Mesenchymal stem cell (in vitro differentiated cells and primary cell): ENCODE measurements at regions not wholly inside any gene's neighbourhood (a gene's known extent, or its start where the extent isn't known, plus 50 kb on each side); places are given as distances from the start of the nearest gene placed in this dataset.
A peak's percentile ranks its signal among the peaks of the same experiment; 100 is the strongest.

ENCODE experiments used
- DNase-seq: peaks from one replicate; pipeline ENCODE4 v3.0.0-alpha.2; 2013
- H2AFZ ChIP-seq: one replicate; pipeline ENCODE4 v1.6.1; 2013; ENCODE audit warnings: low read depth, mild to moderate bottlenecking, control low read depth, inconsistent platforms, low read length, moderate library complexity
- H2AK5ac ChIP-seq: 2 replicates; pipeline ENCODE4 v1.6.1; 2013; ENCODE audit warnings: low read length, moderate library complexity, mild to moderate bottlenecking, inconsistent platforms; ENCODE audit not compliant: severe bottlenecking
- H2BK120ac ChIP-seq: one replicate; pipeline ENCODE4 v1.6.1; 2013; ENCODE audit warnings: low read depth, mild to moderate bottlenecking, inconsistent platforms, low read length, moderate library complexity
- H2BK12ac ChIP-seq, 2 experiments: one replicate each; pipeline ENCODE4 v1.6.1; 2013; ENCODE audit warnings: inconsistent platforms in 2 of 2, low read length in 2 of 2, mild to moderate bottlenecking in 2 of 2, moderate library complexity in 2 of 2, control low read depth in 1 of 2
- H2BK15ac ChIP-seq: one replicate; pipeline ENCODE4 v1.6.1; 2013; ENCODE audit warnings: mild to moderate bottlenecking, low read depth, inconsistent platforms; ENCODE audit not compliant: poor library complexity, severe bottlenecking
- H2BK5ac ChIP-seq: 2 replicates; pipeline ENCODE4 v1.6.1; 2013; ENCODE audit warnings: low read depth, mild to moderate bottlenecking, low read length, control low read depth, inconsistent platforms; ENCODE audit not compliant: poor library complexity, severe bottlenecking
- H3K14ac ChIP-seq, 2 experiments: one replicate each; pipeline ENCODE4 v1.6.1; 2013; ENCODE audit warnings: inconsistent platforms in 2 of 2, low read length in 2 of 2, control low read depth in 1 of 2, mild to moderate bottlenecking in 1 of 2, moderate library complexity in 1 of 2
- H3K18ac ChIP-seq, 2 experiments: one replicate each; pipeline ENCODE4 v1.6.1; 2013; ENCODE audit warnings: inconsistent platforms in 2 of 2, low read length in 2 of 2, control low read depth in 1 of 2, low read depth in 1 of 2, mild to moderate bottlenecking in 1 of 2
- H3K23ac ChIP-seq, 2 experiments: one replicate each; pipeline ENCODE4 v1.6.1; 2013; ENCODE audit warnings: inconsistent platforms in 2 of 2, low read length in 2 of 2, mild to moderate bottlenecking in 2 of 2, moderate library complexity in 2 of 2, control low read depth in 1 of 2
- H3K27ac ChIP-seq: 2 replicates; pipeline ENCODE4 v1.5.1; 2013; ENCODE audit warnings: mild to moderate bottlenecking, moderate library complexity, low read length, control low read depth, inconsistent platforms; ENCODE audit not compliant: poor library complexity, severe bottlenecking
- H3K27me3 ChIP-seq, 2 experiments: 2 replicates each; pipeline versions ENCODE4 v1.6.1 to v1.7.0; 2013; ENCODE audit warnings: low read length in 2 of 2, mild to moderate bottlenecking in 2 of 2, moderate library complexity in 2 of 2, control low read depth in 1 of 2, inconsistent platforms in 1 of 2; ENCODE audit not compliant: control insufficient read depth in 1 of 2, insufficient read depth in 1 of 2
- H3K36me3 ChIP-seq, 2 experiments: 2 replicates each; pipeline versions ENCODE4 v1.6.1 to v1.7.0; 2013; ENCODE audit warnings: low read length in 2 of 2, control low read depth in 1 of 2, inconsistent platforms in 1 of 2, low read depth in 1 of 2, mild to moderate bottlenecking in 1 of 2; ENCODE audit not compliant: insufficient read depth in 2 of 2, control insufficient read depth in 1 of 2
- H3K4ac ChIP-seq, 2 experiments: one replicate each; pipeline ENCODE4 v1.6.1; 2013; ENCODE audit warnings: inconsistent platforms in 2 of 2, low read length in 2 of 2, mild to moderate bottlenecking in 2 of 2, moderate library complexity in 2 of 2, control low read depth in 1 of 2, low read depth in 1 of 2
- H3K4me1 ChIP-seq: 2 replicates; pipeline ENCODE4 v1.6.1; 2013; ENCODE audit warnings: low read depth, low read length, control low read depth; ENCODE audit not compliant: control insufficient read depth, insufficient read depth
- H3K4me2 ChIP-seq: 2 replicates; pipeline ENCODE4 v1.6.1; 2013; ENCODE audit warnings: low read length, mild to moderate bottlenecking, inconsistent platforms; ENCODE audit not compliant: poor library complexity, severe bottlenecking
- H3K4me3 ChIP-seq, 2 experiments: 2 replicates each; pipeline versions ENCODE4 v1.5.1 to v1.7.0; 2013; ENCODE audit warnings: low read length in 2 of 2, mild to moderate bottlenecking in 2 of 2, control low read depth in 1 of 2, low read depth in 1 of 2; ENCODE audit not compliant: insufficient read depth in 1 of 2
- H3K79me1 ChIP-seq: replicated peaks from 2 replicates; pipeline ENCODE4 v1.6.1; 2013; ENCODE audit warnings: mild to moderate bottlenecking, control low read depth, low read length, inconsistent platforms; ENCODE audit not compliant: poor library complexity, severe bottlenecking
- H3K9ac ChIP-seq: 2 replicates; pipeline ENCODE4 v1.7.0; 2013; ENCODE audit warnings: mild to moderate bottlenecking, low read length, moderate library complexity
- H3K9me3 ChIP-seq: 2 replicates; pipeline ENCODE4 v1.7.0; 2013; ENCODE audit warnings: mild to moderate bottlenecking, low read length; ENCODE audit not compliant: control insufficient read depth
- H4K8ac ChIP-seq: one replicate; pipeline ENCODE4 v1.6.1; 2013; ENCODE audit warnings: inconsistent platforms, mild to moderate bottlenecking, low read length, moderate library complexity
- H4K91ac ChIP-seq: one replicate; pipeline ENCODE4 v1.6.1; 2013; ENCODE audit warnings: mild to moderate bottlenecking, low read length, inconsistent platforms
- WGBS: methylation state at CpG from one replicate; pipeline ENCODE4 v1.1.7; 2013; ENCODE audit warnings: mixed read lengths; 5-methylcytosine and 5-hydroxymethylcytosine counted together

DNA sequence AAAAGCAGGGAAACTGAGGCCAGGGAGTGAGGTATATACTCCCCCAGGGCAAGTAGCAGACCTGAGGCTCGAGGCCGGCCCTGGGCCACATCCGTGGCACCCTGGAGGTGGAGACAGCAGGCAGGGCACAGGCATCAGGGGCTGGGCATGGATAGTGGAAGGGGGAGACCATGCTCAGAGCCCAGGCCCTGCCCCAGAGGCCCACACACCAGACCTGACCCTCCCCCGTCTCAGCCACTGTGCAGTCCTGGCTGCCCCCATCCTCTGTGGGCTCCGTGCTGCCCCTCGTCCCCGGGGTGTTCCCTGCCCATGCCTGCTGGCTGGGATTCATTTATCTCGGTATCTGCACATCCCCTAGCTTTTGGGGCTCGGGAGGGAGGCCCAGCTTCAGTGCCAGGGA lies 103.1 kb upstream of the NKX1-1 start:
- Histone ChIP-seq H3K4me1 (peaks cover 8% of the 10 kb centered on the region), H2AK5ac (no peak overlapping the region), H3K4me3 (no peak overlapping the region), H3K36me3 (no peaks in the 10 kb centered on the region), H3K4me2 (no peak overlapping the region), H4K91ac (no peak overlapping the region), H3K27me3 (peaks cover 40 to 82% of the 10 kb centered on the region in 2 experiments), H3K4ac (no peak overlapping the region), H3K9me3 (peaks cover under 1% of the 10 kb centered on the region), H2AFZ (peak overlapping the region; percentile 10), H2BK12ac (no peak overlapping the region), H2BK120ac (no peak overlapping the region), H3K18ac (no peak overlapping the region), H4K8ac (no peak overlapping the region), H2BK5ac (no peak overlapping the region), H3K9ac (no peak overlapping the region), H3K14ac (no peak overlapping the region), H3K23ac (no peak overlapping the region), H3K27ac (no peak overlapping the region), H3K79me1 (no peaks in the 10 kb centered on the region), H2BK15ac (no peak overlapping the region)
- 62% methylated on average over 9 of the region's 9 CpGs for WGBS
- DNase-seq, result no peak

GRCh38 chr4:1508161-1509160 lies 102.2 kb upstream of the NKX1-1 start:
- no peak overlapping the region for H3K23ac ChIP-seq
- H3K36me3 ChIP-seq, result no peaks in the 10 kb centered on the region
- H3K4me2 ChIP-seq, result no peak overlapping the region
- no peak overlapping the region for H2BK120ac ChIP-seq
- no peaks in the 10 kb centered on the region for H3K79me1 ChIP-seq
- no peaks in the 10 kb centered on the region for H3K9me3 ChIP-seq
- no peak overlapping the region for H3K27ac ChIP-seq
- H3K27me3 ChIP-seq, result peaks cover 33 to 74% of the 10 kb centered on the region in 2 experiments
- H3K4me1 ChIP-seq, result peaks cover 8% of the 10 kb centered on the region
- no peak overlapping the region for H4K8ac ChIP-seq
- H3K4ac ChIP-seq, result no peak overlapping the region
- WGBS, result 81% methylated on average over 25 of the region's 26 CpGs
- H3K9ac ChIP-seq, result no peak overlapping the region
- no peak for DNase-seq
- H3K14ac ChIP-seq, result no peak overlapping the region
- no peak overlapping the region for H2BK15ac ChIP-seq
- no peak overlapping the region for H3K4me3 ChIP-seq
- no peak overlapping the region for H4K91ac ChIP-seq
- no peak overlapping the region for H2AFZ ChIP-seq
- H2AK5ac ChIP-seq, result no peak overlapping the region
- no peak overlapping the region for H2BK5ac ChIP-seq
- no peak overlapping the region for H2BK12ac ChIP-seq
- no peak overlapping the region for H3K18ac ChIP-seq

DNA sequence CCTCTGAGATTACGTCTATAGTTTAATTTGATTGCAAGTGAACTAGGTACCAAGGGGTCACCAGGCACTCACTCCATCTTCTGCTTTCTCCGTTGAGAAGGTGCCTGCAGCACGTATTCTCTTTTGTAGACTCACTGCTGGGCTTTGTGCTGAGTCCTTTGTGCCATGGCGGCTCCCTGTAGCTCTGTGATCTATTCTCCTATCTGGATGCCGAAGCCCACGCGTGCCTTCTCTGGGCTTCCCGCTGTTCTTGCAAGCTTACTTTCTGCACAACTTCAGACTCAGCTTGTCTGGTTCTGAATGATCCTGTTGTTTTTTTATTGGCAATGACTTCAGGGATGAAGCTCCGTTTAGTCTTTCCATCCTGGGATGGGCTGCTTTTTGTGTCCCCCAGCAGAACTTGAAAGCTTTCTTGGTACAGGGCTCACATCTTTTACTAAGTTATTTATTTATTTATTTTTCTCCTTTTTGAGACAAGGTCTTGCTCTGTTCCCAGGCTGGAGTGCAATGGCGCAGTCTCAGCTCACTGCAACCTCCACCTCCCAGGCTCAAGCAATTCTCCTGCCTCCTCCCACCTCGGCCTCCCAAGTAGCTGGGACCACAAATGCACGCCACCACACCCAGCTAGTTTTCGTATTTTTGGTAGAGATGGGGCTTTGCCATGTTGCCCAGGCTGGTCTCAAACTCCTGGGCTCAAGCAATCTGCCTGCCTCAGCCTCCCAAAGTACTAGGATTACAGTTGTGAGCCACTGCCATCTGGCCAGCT lies 100.9 kb upstream of the NKX1-1 start:
- Histone ChIP-seq H3K9me3 (no peaks in the 10 kb centered on the region), H2BK120ac (no peak overlapping the region), H2AFZ (no peak overlapping the region), H3K36me3 (no peaks in the 10 kb centered on the region), H4K91ac (no peak overlapping the region), H3K14ac (no peak overlapping the region), H3K18ac (no peak overlapping the region), H3K4me1 (no peaks in the 10 kb centered on the region), H3K4ac (no peak overlapping the region), H3K27ac (no peak overlapping the region), H3K4me3 (no peak overlapping the region), H2BK12ac (no peak overlapping the region), H3K27me3 (peaks cover 31 to 77% of the 10 kb centered on the region in 2 experiments), H3K4me2 (no peak overlapping the region), H3K79me1 (no peaks in the 10 kb centered on the region), H2BK15ac (no peak overlapping the region), H2BK5ac (no peak overlapping the region), H3K9ac (no peak overlapping the region), H2AK5ac (no peak overlapping the region), H3K23ac (no peak overlapping the region), H4K8ac (no peak overlapping the region)
- no peak for DNase-seq
- WGBS, result 68% methylated on average over 13 of the region's 13 CpGs
